ENCODE measurements at regions not wholly inside any gene's neighbourhood (a gene's known extent, or its start where the extent isn't known, plus 50 kb on each side); places are given as distances from the start of the nearest gene placed in this dataset.

DNA sequence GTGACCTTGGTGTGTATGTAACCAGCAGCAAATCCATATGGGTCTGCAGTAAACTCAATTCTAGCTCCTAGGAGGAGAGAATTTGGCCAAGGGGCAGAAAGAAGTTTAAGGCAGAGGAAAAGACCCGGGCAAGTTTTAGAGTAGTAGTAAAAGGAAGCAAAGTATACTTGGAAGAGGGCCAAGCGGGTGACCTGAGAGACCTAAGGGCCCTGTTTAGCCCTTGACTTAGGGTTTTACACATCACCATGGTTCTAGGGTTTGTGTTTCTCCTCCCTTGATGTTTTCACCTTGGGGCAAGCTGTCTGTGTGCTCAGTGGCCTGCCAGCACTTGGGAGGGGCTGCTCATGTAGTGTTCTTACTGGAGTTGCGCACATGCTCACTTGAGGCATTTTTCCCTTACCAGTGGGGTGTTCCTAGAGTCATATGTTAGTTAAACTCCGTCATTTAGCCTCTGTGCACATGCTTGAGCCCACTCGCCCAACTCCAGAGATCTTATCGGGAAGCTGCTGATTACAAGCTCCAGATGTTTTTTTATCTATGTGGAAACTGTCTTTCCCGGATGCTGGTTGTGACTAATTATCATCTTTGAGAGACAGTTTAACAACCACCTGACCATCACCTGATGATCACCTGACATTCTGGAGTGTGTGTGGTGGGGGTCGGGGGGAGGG, 137.6 kb upstream of the PRSS1 start:
- TF ChIP-seq, protein P1, sequence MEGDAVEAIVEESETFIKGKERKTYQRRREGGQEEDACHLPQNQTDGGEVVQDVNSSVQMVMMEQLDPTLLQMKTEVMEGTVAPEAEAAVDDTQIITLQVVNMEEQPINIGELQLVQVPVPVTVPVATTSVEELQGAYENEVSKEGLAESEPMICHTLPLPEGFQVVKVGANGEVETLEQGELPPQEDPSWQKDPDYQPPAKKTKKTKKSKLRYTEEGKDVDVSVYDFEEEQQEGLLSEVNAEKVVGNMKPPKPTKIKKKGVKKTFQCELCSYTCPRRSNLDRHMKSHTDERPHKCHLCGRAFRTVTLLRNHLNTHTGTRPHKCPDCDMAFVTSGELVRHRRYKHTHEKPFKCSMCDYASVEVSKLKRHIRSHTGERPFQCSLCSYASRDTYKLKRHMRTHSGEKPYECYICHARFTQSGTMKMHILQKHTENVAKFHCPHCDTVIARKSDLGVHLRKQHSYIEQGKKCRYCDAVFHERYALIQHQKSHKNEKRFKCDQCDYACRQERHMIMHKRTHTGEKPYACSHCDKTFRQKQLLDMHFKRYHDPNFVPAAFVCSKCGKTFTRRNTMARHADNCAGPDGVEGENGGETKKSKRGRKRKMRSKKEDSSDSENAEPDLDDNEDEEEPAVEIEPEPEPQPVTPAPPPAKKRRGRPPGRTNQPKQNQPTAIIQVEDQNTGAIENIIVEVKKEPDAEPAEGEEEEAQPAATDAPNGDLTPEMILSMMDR (conservative IDR thresholded peaks at IDR 0.05 in 1 of 2, IDR thresholded peaks at IDR 0.05 in 1 of 2; ENCODE audit: low read depth in 1 of 2, low read length in 2 of 2) = no peak
- no peak for TF ChIP-seq EZH2 (IDR thresholded peaks at IDR 0.05; ENCODE audit: low read length, missing control alignments)
